Thymus (tissue), 11 donors: ENCODE measurements at regions not wholly inside any gene's neighbourhood (a gene's known extent, or its start where the extent isn't known, plus 50 kb on each side); places are given as distances from the start of the nearest gene placed in this dataset.
A peak's percentile ranks its signal among the peaks of the same experiment; 100 is the strongest.

Source experiments
- DNase-seq, 9 donors: peaks; one replicate each; pipeline ENCODE4 v3.0.0-alpha.2; 2013; ENCODE audit warnings: low spot score in 9 of 9, low read depth in 6 of 9, missing footprints in 1 of 9
- H3K27ac ChIP-seq, 2 donors: one replicate each; pipeline ENCODE4 v1.5.1; 2013; ENCODE audit warnings: control low read depth in 1 of 2, low read depth in 1 of 2, low read length in 1 of 2, mild to moderate bottlenecking in 1 of 2, moderate library complexity in 1 of 2
- H3K27me3 ChIP-seq, 2 donors: one replicate each; pipeline ENCODE4 v1.5.1; 2013; ENCODE audit warnings: low read length in 1 of 2; ENCODE audit not compliant: control insufficient read depth in 2 of 2, insufficient read depth in 1 of 2
- H3K36me3 ChIP-seq, 2 donors: one replicate each; pipeline ENCODE4 v1.5.1; 2013; ENCODE audit warnings: low read length in 1 of 2, mild to moderate bottlenecking in 1 of 2, moderate library complexity in 1 of 2; ENCODE audit not compliant: control insufficient read depth in 2 of 2, insufficient read depth in 2 of 2
- H3K4me1 ChIP-seq, 2 donors: one replicate each; pipeline ENCODE4 v1.5.1; 2013; ENCODE audit warnings: low read length in 2 of 2; ENCODE audit not compliant: control insufficient read depth in 2 of 2, insufficient read depth in 2 of 2
- H3K4me3 ChIP-seq, 2 donors: one replicate each; pipeline ENCODE4 v1.5.1; 2013; ENCODE audit warnings: low read length in 2 of 2, control low read depth in 1 of 2, mild to moderate bottlenecking in 1 of 2
- H3K9me3 ChIP-seq, 2 donors: one replicate each; pipeline ENCODE4 v1.5.1; 2013; ENCODE audit warnings: low read length in 1 of 2, mild to moderate bottlenecking in 1 of 2; ENCODE audit not compliant: control insufficient read depth in 2 of 2, insufficient read depth in 1 of 2
- whole genome bisulfite sequencing: extraction: QIAGEN DNeasy Blood & Tissue Kit; methylation state at CpG from one replicate; pipeline ENCODE4 v1.1.7; 2013; 5-methylcytosine and 5-hydroxymethylcytosine counted together
- donor health status: healthy.

DNA sequence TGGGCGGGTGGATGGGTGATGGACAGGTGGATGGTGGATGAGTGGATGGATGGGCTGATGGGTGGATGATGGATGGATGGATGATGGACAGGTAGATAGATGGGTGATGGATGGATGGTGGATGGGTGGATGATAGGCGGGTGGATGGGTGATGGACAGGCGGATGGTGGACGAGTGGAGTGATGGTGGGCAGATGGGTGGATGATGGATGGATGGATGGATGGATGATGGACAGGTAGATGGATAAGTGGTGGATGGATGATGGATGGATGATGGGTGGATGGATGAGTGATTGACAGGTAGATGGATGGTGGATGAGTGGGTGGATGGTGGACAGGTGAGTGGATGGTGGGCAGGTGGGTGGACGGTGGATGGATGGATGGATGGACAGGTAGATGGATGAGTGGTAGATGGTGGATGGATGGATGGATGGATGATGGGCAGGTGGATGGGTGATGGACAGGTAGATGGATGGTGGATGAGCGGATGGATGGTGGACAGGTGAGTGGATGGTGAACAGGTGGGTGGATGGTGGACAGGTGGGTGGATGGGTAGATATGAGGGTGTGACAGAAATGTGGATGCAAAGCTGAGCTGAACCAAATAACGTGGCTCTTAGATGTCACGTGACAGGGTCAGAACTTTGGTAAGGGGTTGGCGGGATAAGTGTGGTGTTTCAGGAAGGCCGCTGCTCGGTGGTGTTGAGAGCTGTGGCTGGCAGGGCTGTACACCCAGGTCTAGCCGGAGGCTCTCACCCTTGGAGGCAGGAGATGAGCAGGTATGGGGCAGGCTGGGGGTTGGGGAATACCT, 234.3 kb upstream of the CIBAR2 start:
- no peak overlapping the region for H3K4me3 ChIP-seq
- no peaks in the 10 kb centered on the region for H3K36me3 ChIP-seq
- no peak for DNase-seq
- H3K4me1 ChIP-seq = peaks cover 0 to 8% of the 10 kb centered on the region in 2 donors
- H3K27me3 ChIP-seq = peaks cover 0 to 10% of the 10 kb centered on the region in 2 donors
- WGBS = 96% methylated on average over 12 of the region's 12 CpGs
- H3K27ac ChIP-seq = no peak overlapping the region
- no peaks in the 10 kb centered on the region for H3K9me3 ChIP-seq

- H3K9me3 ChIP-seq = no peaks in the 10 kb centered on the region
- H3K27ac ChIP-seq = no peak overlapping the region
- DNase-seq = peak in 2 of 9 donors; percentile 25 to 36
- H3K36me3 ChIP-seq = no peaks in the 10 kb centered on the region
- H3K27me3 ChIP-seq = peaks cover 0 to 10% of the 10 kb centered on the region in 2 donors
- H3K4me3 ChIP-seq = no peak overlapping the region
- H3K4me1 ChIP-seq = peaks cover 0 to 8% of the 10 kb centered on the region in 2 donors
- 63% methylated on average over 11 of the region's 11 CpGs for WGBS
Observed at GRCh38 chr16:85347213-85347591, 234.9 kb upstream of the CIBAR2 start.

DNA sequence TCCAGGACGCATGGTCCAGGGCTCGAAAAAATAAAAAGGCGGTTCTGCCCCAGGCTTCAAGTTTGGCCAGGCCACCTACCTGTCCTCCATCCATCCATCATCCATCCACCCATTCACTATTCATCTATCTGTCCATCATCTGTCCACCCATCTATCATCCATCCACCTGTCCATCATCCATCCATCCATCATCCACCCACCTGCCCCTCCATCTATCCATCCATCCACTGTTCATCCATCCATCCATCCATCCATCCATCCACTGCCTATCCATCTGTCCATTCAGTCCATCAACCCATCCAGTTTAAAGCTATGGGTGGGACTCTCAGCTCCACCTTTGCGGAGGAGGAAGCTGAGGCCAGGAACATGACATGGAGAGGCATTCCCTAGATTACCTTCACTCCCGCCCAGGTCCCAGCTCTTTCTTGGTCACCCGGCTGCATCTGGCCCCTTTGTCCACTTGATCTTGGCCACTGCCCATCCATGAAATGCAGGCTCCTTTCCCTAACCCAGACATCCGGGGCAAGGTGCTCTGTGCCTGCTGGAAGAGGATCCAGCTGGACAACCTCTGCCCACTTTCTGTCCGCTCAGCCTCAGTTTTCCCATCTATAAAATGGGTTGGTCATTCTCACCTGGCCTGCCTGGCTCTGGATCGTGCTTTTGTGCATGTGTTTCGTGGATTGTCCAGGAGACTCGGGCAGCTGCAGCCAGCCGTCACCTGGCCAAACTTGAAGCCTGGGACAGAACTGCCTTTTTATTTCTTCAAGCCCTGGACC, 236.0 kb upstream of the CIBAR2 start:
- DNase-seq = no peak
- no peaks in the 10 kb centered on the region for H3K36me3 ChIP-seq
- H3K4me1 ChIP-seq = peaks cover 0 to 11% of the 10 kb centered on the region in 2 donors
- H3K27ac ChIP-seq = no peak overlapping the region
- peaks cover 0 to 6% of the 10 kb centered on the region in 2 donors for H3K27me3 ChIP-seq
- WGBS = 97% methylated on average over 12 of the region's 12 CpGs
- H3K9me3 ChIP-seq = peaks cover 0 to 6% of the 10 kb centered on the region in 2 donors
- no peak overlapping the region for H3K4me3 ChIP-seq

DNA sequence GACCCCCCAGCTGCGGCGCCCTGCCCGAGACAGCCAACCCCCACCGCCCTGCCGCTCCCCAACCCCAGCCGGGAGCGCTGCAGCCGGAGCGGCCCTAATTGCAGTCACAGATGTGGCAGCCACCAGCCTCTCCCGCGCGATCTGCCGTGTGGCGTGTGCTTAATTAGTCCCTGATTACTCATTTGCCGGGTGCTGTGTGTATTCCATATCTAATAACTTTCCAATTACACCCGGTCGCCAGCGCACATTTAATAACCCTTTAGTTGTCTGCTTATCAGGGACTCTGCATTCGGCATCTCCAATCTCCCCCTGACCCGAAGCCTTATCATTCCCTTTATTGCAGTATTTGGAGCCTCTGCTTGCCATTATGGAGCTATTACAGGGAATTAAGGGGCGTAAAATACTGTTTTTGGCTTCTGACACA, 236.7 kb upstream of the CIBAR2 start:
- Histone ChIP-seq H3K36me3 (no peaks in the 10 kb centered on the region), H3K9me3 (peaks cover 0 to 12% of the 10 kb centered on the region in 2 donors), H3K4me1 (peaks cover 0 to 11% of the 10 kb centered on the region in 2 donors), H3K27me3 (peaks cover 0 to 4% of the 10 kb centered on the region in 2 donors), H3K4me3 (no peak overlapping the region), H3K27ac (no peak overlapping the region)
- 96% methylated on average over 21 of the region's 21 CpGs for WGBS
- DNase-seq = no peak

DNA sequence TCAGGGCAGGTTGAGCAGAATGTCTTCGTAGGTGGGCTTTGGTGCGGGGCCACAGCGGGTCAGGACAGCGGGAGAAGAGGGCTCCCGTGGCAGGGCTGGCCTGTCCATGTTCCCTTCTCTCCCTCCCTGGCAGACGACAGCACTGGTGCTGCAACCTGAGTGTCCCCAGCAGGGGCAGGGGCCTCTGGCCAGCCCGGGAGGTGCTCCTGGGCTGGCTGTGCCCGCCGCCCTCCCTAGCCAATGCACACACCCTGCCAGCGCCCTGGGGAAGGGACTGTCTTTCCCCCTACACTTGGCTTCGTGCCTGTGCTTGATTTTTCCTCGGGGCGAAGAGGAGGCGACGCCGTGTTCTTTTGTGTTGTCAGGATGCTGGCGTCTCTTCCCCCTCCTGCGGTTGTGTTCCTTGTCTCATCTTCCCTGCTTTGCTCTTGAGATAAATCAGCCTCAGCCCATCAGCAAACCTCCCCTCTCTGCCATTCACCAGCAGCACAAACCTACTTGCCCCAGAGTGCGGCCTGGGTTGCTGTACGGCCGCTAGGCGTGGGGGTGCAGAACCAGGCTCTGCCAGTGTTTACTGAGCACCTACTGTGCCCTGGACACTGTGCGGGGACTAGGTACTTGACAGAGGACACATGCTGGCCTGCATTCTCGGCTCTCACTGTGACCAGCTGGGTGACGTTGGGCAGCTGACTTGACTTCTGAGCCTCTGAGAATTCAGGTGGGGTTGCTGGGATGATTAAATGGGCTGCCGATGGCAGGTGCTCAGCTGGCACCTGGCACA, 237.3 kb upstream of the CIBAR2 start:
- no peak for DNase-seq
- WGBS = 93% methylated on average over 26 of the region's 26 CpGs
- Histone ChIP-seq H3K4me3 (no peak overlapping the region), H3K27ac (peak overlapping the region; percentile 7 to 20), H3K27me3 (no peaks in the 10 kb centered on the region), H3K4me1 (peaks cover 0 to 11% of the 10 kb centered on the region in 2 donors), H3K9me3 (peaks cover 0 to 13% of the 10 kb centered on the region in 2 donors), H3K36me3 (no peaks in the 10 kb centered on the region)

GRCh38 chr16:85350146-85350728, 238.0 kb upstream of the CIBAR2 start:
- no peaks in the 10 kb centered on the region for H3K27me3 ChIP-seq
- no peak for DNase-seq
- H3K36me3 ChIP-seq = no peaks in the 10 kb centered on the region
- H3K4me1 ChIP-seq = peaks cover 0 to 11% of the 10 kb centered on the region in 2 donors
- H3K27ac ChIP-seq = peak overlapping the region; percentile 7 to 33
- peaks cover 0 to 13% of the 10 kb centered on the region in 2 donors for H3K9me3 ChIP-seq
- H3K4me3 ChIP-seq = no peak overlapping the region
- WGBS = 88% methylated on average over 10 of the region's 10 CpGs

DNA sequence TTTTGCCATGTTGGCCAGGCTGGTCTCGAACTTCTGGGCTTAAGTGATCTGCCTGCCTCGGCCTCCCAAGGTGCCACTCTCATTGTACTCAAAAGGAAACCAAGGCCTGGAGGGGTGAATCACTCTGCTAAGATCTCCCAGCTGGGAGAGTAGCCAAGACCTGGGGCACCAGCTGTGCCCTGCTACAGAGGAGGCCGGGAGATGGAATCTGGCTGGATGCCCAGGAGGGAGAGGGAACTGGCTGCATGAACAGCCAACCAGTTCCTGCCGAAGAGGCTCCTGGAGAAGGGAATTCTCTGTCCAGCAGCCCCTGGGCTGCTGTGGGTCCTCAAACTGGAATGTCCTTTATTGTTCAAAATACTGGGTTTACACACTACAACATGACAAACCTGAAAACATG, 238.7 kb upstream of the CIBAR2 start:
- no peak for DNase-seq
- H3K36me3 ChIP-seq = no peaks in the 10 kb centered on the region
- no peaks in the 10 kb centered on the region for H3K27me3 ChIP-seq
- H3K4me1 ChIP-seq = peaks cover 0 to 11% of the 10 kb centered on the region in 2 donors
- H3K4me3 ChIP-seq = no peak overlapping the region
- whole genome bisulfite sequencing = 72% methylated on average over 4 of the region's 4 CpGs
- H3K27ac ChIP-seq = no peak overlapping the region
- H3K9me3 ChIP-seq = peaks cover 0 to 13% of the 10 kb centered on the region in 2 donors

- Histone ChIP-seq H3K4me3 (no peak overlapping the region), H3K27me3 (peaks cover 0 to 9% of the 10 kb centered on the region in 2 donors), H3K4me1 (peaks cover 0 to 11% of the 10 kb centered on the region in 2 donors), H3K9me3 (peaks cover 0 to 13% of the 10 kb centered on the region in 2 donors), H3K36me3 (no peaks in the 10 kb centered on the region), H3K27ac (no peak overlapping the region)
- DNase-seq = no peak
- WGBS = 96% methylated on average over 10 of the region's 10 CpGs
Observed at GRCh38 chr16:85353013-85353412, 240.7 kb upstream of the CIBAR2 start.
